GM18517 (cell line): ENCODE measurements at regions not wholly inside any gene's neighbourhood (a gene's known extent, or its start where the extent isn't known, plus 50 kb on each side); places are given as distances from the start of the nearest gene placed in this dataset.

Experiments used
- ATAC-seq: cut with Tn5 transposase; IDR thresholded peaks from one replicate; pipeline ENCODE4 v1.9.1; 2021; ENCODE audit warnings: mild to moderate bottlenecking, moderate library complexity; ENCODE audit not compliant: unreplicated experiment

GRCh38 chr6:169083508-169083874 lies 170.2 kb downstream of the THBS2 start:
- no peak for ATAC-seq

- no peak for ATAC-seq
Measured at GRCh38 chr6:169082817-169083507, 170.7 kb downstream of the THBS2 start.

GRCh38 chr6:169082093-169082492 lies 171.6 kb downstream of the THBS2 start:
- no peak for ATAC-seq

- no peak for ATAC-seq
Measured at GRCh38 chr6:169081248-169081647, 172.4 kb downstream of the THBS2 start.

GRCh38 chr6:169079650-169080049 lies 174.0 kb downstream of the THBS2 start:
- ATAC-seq: no peak

- no peak for ATAC-seq
Measured at GRCh38 chr6:169078399-169079145, 175.1 kb downstream of the THBS2 start.

GRCh38 chr6:169075915-169076654 lies 177.6 kb downstream of the THBS2 start:
- ATAC-seq: no peak

GRCh38 chr6:169075211-169075914 lies 178.3 kb downstream of the THBS2 start:
- no peak for ATAC-seq

- ATAC-seq: no peak
Measured at GRCh38 chr6:169074526-169074925, 179.1 kb downstream of the THBS2 start.

- no peak for ATAC-seq
Measured at GRCh38 chr6:169073311-169073710, 180.3 kb downstream of the THBS2 start.

GRCh38 chr6:169072127-169073042 lies 181.3 kb downstream of the THBS2 start:
- no peak for ATAC-seq

GRCh38 chr6:169071394-169071793 lies 182.3 kb downstream of the THBS2 start:
- no peak for ATAC-seq

GRCh38 chr6:169070506-169071176 lies 183.0 kb downstream of the THBS2 start:
- no peak for ATAC-seq

- no peak for ATAC-seq
Measured at GRCh38 chr6:169069356-169069755, 184.3 kb downstream of the THBS2 start.

GRCh38 chr6:169064194-169064593 lies 189.5 kb downstream of the THBS2 start:
- ATAC-seq: no peak

- no peak for ATAC-seq
Measured at GRCh38 chr6:169062272-169062671, 191.4 kb downstream of the THBS2 start.

GRCh38 chr6:169058634-169059033 lies 195.0 kb downstream of the THBS2 start:
- no peak for ATAC-seq

- no peak for ATAC-seq
Measured at GRCh38 chr6:169052462-169052861, 201.2 kb downstream of the THBS2 start.

- no peak for ATAC-seq
Measured at GRCh38 chr6:169051371-169051770, 202.3 kb downstream of the THBS2 start.

- no peak for ATAC-seq
Measured at GRCh38 chr6:169048865-169049205, 204.8 kb downstream of the THBS2 start.
